Prostate gland (tissue), 2 donors: ENCODE measurements at regions not wholly inside any gene's neighbourhood (a gene's known extent, or its start where the extent isn't known, plus 50 kb on each side); places are given as distances from the start of the nearest gene placed in this dataset.

Experiments
- DNase-seq: peaks from one replicate; pipeline ENCODE4 v3.0.0-alpha.2; 2019; ENCODE audit warnings: low spot score
- H3K27ac ChIP-seq, 2 donors: fragments of 200-600 bp; sonication (generic); 2 replicates each; pipeline ENCODE4 v1.5.1; 2017 to 2019
- H3K27me3 ChIP-seq: fragments of 200-600 bp; sonication (generic); replicated peaks from 2 replicates; pipeline ENCODE4 v1.5.1; 2019; ENCODE audit not compliant: insufficient read depth
- H3K36me3 ChIP-seq, 2 donors: fragments of 200-600 bp; sonication (generic); 1 replicate in 1 of 2; 2 replicates in 1 of 2; pipeline versions ENCODE4 v1.5.1 to v1.8.1; 2017 to 2019
- H3K4me1 ChIP-seq: fragments of 200-600 bp; sonication (generic); replicated peaks from 2 replicates; pipeline ENCODE4 v1.5.1; 2019
- H3K4me3 ChIP-seq, 2 donors: fragments of 200-600 bp; sonication (generic); 2 replicates each; pipeline ENCODE4 v1.5.1; 2017 to 2019
- H3K9me3 ChIP-seq: fragments of 200-600 bp; sonication (generic); 2 replicates; pipeline ENCODE4 v1.5.1; 2017
- POLR2A ChIP-seq: fragments of 450-650 bp; IDR thresholded peaks from one replicate; pipeline ENCODE4 v1.6.1; 2016; ENCODE audit warnings: antibody characterized with exemption, mild to moderate bottlenecking
- POLR2AphosphoS5 ChIP-seq: sonication (generic); formaldehyde crosslinking; IDR thresholded peaks from one replicate; pipeline ENCODE4 v1.6.1; 2017; ENCODE audit warnings: antibody characterized with exemption
- WGBS: methylation state at CpG from one replicate; pipeline ENCODE4 v1.1.5; 2018; 5-methylcytosine and 5-hydroxymethylcytosine counted together
- intact Hi-C: fragments of 100-400 bp; cut with DNase I; formaldehyde crosslinking; loops from one replicate; pipeline ENCODE4 v1.14.2; 2022
- TF ChIP-seq, protein P1 (sequence below), 4 experiments: fragments of 200-600 bp in 2 of 4; fragments of 450-650 bp in 2 of 4; sonication (generic) in 2 of 4; IDR thresholded peaks; 1 replicate in 3 of 4; 2 replicates in 1 of 4; pipeline ENCODE4 v1.5.1; 2016 to 2019; ENCODE audit warnings: antibody characterized with exemption in 4 of 4, mild to moderate bottlenecking in 2 of 4, moderate library complexity in 2 of 4

DNA sequence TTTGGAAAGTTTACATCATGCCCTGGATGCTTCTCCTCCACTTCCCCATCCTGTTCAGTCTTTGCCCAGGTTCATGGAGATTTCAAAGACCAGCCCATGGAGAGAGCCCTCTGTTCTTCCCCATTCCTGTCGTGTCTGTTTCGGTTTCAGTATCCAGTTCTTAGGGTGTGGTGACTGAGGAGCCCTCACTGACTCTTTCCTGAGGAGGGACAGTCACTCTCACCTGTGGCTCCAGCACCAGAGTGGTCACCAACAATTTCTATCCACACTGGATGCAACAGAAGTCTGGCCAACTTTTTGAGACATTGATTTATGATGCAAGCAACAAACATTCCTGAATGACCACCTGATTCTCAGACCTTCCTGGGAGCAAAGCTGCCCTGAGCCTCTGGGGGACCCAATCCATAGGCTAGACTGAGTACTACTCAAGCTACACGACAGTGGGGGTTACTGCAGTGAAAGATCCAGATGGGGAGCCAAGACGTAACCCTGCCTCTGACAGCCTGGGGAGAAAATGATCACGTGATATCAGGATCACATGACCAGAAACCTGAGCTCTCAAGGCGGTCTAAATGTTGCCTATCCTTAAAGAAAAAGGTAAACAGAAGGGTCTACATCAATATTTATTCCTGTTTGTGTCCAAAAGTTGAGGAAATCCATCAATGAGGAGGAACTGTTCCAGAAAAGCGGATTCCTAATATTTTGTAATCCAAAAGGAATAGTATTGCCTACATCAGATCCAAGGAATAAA is 76.2 kb upstream of the VPREB1 start:
- no peaks in the 10 kb centered on the region for H3K9me3 ChIP-seq
- H3K4me3 ChIP-seq = no peak overlapping the region
- H3K36me3 ChIP-seq = no peaks in the 10 kb centered on the region
- H3K27ac ChIP-seq = no peak overlapping the region
- TF ChIP-seq, protein P1, sequence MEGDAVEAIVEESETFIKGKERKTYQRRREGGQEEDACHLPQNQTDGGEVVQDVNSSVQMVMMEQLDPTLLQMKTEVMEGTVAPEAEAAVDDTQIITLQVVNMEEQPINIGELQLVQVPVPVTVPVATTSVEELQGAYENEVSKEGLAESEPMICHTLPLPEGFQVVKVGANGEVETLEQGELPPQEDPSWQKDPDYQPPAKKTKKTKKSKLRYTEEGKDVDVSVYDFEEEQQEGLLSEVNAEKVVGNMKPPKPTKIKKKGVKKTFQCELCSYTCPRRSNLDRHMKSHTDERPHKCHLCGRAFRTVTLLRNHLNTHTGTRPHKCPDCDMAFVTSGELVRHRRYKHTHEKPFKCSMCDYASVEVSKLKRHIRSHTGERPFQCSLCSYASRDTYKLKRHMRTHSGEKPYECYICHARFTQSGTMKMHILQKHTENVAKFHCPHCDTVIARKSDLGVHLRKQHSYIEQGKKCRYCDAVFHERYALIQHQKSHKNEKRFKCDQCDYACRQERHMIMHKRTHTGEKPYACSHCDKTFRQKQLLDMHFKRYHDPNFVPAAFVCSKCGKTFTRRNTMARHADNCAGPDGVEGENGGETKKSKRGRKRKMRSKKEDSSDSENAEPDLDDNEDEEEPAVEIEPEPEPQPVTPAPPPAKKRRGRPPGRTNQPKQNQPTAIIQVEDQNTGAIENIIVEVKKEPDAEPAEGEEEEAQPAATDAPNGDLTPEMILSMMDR (IDR thresholded peaks at IDR 0.05) = no peak
- no peak for TF ChIP-seq POLR2A
- TF ChIP-seq POLR2AphosphoS5 = no peak
- no peaks in the 10 kb centered on the region for H3K4me1 ChIP-seq
- H3K27me3 ChIP-seq = no peaks in the 10 kb centered on the region
- DNase-seq = no peak
- WGBS = 25% methylated on average over 7 of the region's 7 CpGs
- intact Hi-C loops = no loop called here

DNA sequence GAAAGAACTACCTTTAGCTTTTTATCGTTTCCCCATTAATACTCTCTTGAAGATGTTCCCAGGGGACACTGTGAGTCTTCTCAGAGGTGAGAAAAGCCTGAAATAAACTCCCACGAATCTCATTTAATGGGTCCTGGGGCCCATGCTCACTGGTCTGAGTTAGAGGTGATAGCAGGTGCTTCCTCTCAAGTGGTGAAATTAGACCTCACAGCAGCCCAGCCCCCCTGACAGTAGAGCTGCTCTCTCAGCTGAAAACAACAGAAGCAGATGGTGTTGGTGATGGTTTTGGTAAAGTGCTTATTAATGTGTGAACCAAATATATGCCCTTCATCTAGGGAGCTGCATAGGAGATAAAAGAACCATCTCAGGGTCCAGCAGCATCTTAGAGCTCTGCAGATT is 76.8 kb upstream of the VPREB1 start:
- no peaks in the 10 kb centered on the region for H3K4me1 ChIP-seq
- H3K27me3 ChIP-seq = no peaks in the 10 kb centered on the region
- WGBS = 37% methylated on average over 2 of the region's 2 CpGs
- no peak overlapping the region for H3K27ac ChIP-seq
- H3K4me3 ChIP-seq = no peak overlapping the region
- intact Hi-C loops = no loop called here
- DNase-seq = no peak
- TF ChIP-seq POLR2AphosphoS5 (no peak), POLR2A (no peak)
- TF ChIP-seq, protein P1 (IDR thresholded peaks at IDR 0.05) = no peak
- H3K36me3 ChIP-seq = no peaks in the 10 kb centered on the region
- no peaks in the 10 kb centered on the region for H3K9me3 ChIP-seq

DNA sequence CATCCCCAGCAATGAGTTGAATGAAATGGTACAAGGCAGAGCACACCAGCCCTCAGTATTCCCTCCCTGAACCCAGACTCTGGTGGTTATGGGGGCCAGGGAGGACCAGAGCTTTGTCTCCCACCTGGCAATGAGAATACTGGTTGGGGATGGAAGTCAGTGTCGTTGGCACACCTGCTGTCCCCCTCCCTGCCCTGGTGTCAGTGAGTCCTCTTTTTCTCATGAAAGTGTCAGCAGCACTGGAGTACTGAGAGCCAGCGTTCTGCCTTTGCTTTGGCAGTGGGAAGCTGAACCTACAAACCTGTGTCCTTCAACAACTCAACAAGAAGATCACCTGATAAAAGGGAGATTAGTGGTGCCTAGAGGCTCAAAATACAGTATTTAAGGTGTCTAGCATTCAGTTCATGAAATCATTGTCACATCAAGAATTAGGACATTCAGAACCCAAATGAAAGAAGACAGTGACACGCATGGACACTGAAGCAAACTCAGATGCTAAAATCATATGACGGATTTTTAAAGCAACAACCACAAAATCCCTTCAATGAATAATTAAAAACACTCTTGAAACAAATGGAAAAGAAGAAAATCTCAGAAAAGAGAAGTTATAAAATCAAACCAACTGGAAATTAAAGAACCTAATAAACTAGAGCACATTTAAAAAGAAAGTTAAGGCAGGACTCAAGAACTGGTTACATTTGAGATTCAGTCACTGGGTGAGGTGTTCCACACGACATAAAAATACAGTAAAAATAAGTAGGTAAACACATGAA is 77.5 kb upstream of the VPREB1 start:
- Histone ChIP-seq H3K27ac (no peak overlapping the region), H3K27me3 (no peaks in the 10 kb centered on the region), H3K9me3 (no peaks in the 10 kb centered on the region), H3K36me3 (no peaks in the 10 kb centered on the region), H3K4me3 (no peak overlapping the region), H3K4me1 (no peaks in the 10 kb centered on the region)
- DNase-seq = no peak
- 56% methylated on average over 5 of the region's 5 CpGs for WGBS
- TF ChIP-seq POLR2A = no peak
- TF ChIP-seq, protein P1 (IDR thresholded peaks at IDR 0.05) = no peak
- TF ChIP-seq POLR2AphosphoS5 = no peak
- intact Hi-C loops = no loop called here

DNA sequence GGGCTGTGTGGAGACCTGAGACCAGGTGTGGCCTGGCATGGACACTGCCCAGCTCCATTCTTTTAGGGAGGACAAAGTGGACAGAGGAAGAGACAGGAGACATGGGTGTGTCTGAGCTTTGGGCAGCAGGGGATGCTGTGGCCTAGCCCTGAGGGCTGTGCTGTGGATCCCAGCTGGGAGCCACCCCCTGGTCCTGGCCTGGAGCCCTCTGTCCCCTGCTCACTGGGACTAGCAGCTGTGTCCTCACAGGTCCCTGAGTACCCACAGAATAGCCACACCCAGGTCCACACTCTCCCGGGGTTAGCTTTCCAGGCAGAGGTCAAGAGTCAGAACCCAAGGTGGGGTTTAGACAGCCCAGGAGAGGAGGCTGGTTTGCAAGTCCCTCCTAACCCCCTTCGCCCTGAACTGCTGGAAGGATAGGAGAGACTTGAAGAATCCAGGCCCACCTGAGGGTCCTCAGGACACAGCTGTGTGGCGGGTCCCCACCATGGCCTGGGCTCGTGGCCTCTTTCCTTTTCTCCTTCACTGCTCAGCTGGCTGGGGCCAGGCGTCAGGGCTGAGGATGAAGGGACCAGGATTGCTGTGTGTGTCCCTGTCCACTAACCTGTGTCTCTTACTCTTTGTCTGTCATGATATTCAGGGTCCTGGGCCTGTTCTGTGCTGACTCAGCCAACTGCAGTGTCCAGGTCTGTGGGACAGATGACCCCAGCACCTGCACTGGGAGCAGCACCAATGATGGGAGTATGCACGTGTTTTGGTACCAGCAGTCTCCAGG is 78.5 kb upstream of the VPREB1 start:
- WGBS = 77% methylated on average over 6 of the region's 6 CpGs
- no peak for DNase-seq
- Histone ChIP-seq H3K9me3 (no peaks in the 10 kb centered on the region), H3K36me3 (no peaks in the 10 kb centered on the region), H3K27ac (no peak overlapping the region), H3K4me3 (no peak overlapping the region), H3K27me3 (no peaks in the 10 kb centered on the region), H3K4me1 (no peaks in the 10 kb centered on the region)
- intact Hi-C loops = no loop called here
- TF ChIP-seq POLR2A = no peak
- TF ChIP-seq, protein P1 (IDR thresholded peaks at IDR 0.05) = no peak
- TF ChIP-seq POLR2AphosphoS5 = no peak
